ENCODE measurements at regions not wholly inside any gene's neighbourhood (a gene's known extent, or its start where the extent isn't known, plus 50 kb on each side); places are given as distances from the start of the nearest gene placed in this dataset.

- TF ChIP-seq CTCF (IDR thresholded peaks at IDR 0.05) (no peak), POLR2A (IDR thresholded peaks at IDR 0.05; ENCODE audit: low read depth) (no peak), EP300 (IDR thresholded peaks at IDR 0.05) (no peak), POLR2AphosphoS5 (IDR thresholded peaks at IDR 0.05) (no peak)
Measured at GRCh38 chr5:68416714-68417113, 201.2 kb downstream of the PIK3R1 start.
